HepG2 (cell line): ENCODE measurements at regions not wholly inside any gene's neighbourhood (a gene's known extent, or its start where the extent isn't known, plus 50 kb on each side); places are given as distances from the start of the nearest gene placed in this dataset.

Experiments
- ATAC-seq: fragments of 200-7000 bp; cut with Tn5 transposase; 3 replicates; pipeline ENCODE4 v1.9.1; 2020; ENCODE audit warnings: mild to moderate bottlenecking, moderate library complexity
- BruUV-seq: library from RNA; stranded (reverse); fragments of 400-500 nt; replicated peaks from 2 replicates; lab custom pipeline; 2021; lab: Mats Ljungman, UMichigan
- CTCF ChIA-PET: fragments of 300-600 bp; formaldehyde crosslinking; extraction: SDS; loops from one replicate; lab custom pipeline; 2021; ENCODE audit warnings: low total read pairs, inconsistent platforms, low intra/inter-chr PET ratio; lab: Yijun Ruan, JAX
- POLR2A ChIA-PET: fragments of 350-600 bp; sonication (Branson Sonifier 250); formaldehyde crosslinking; loops from one replicate; lab custom pipeline; 2020; ENCODE audit warnings: antibody characterized with exemption, inconsistent platforms; lab: Yijun Ruan, JAX
- DNase-seq: peaks from one replicate; pipeline ENCODE4 v3.0.0-alpha.2; 2015; ENCODE audit warnings: low spot score
- FAIRE-seq: peaks from 3 replicates; lab custom pipeline; 2011; peaks lifted over from hg19 to GRCh38; lab: Jason Lieb, UNC
- H2AFZ ChIP-seq: one replicate; pipeline ENCODE4 v1.6.1; 2011; ENCODE audit warnings: low read length, inconsistent platforms
- H3K27ac ChIP-seq: fragments of 300-600 bp; 3 replicates; pipeline ENCODE4 v1.8.0; 2011; ENCODE audit warnings: mixed run types, mild to moderate bottlenecking, mixed read lengths, low read length, inconsistent platforms; ENCODE audit not compliant: insufficient read depth; ENCODE audit errors: extremely low read length
- H3K27me3 ChIP-seq, 2 experiments: fragments of 200-600 bp in 1 of 2; 2 replicates in 1 of 2; 3 replicates in 1 of 2; pipeline versions ENCODE4 v1.6.0 to v1.8.0; 2011; ENCODE audit warnings: low read length in 2 of 2, mild to moderate bottlenecking in 2 of 2, moderate library complexity in 2 of 2, inconsistent platforms in 1 of 2; ENCODE audit not compliant: insufficient read depth in 2 of 2, control insufficient read depth in 1 of 2
- H3K36me3 ChIP-seq, 2 experiments: fragments of 200-600 bp in 1 of 2; replicated peaks in 1 of 2; 2 replicates in 1 of 2; 3 replicates in 1 of 2; pipeline versions ENCODE4 v1.5.1 to v1.8.0; 2011; ENCODE audit warnings: low read length in 2 of 2, inconsistent platforms in 1 of 2; ENCODE audit not compliant: insufficient read depth in 2 of 2, control insufficient read depth in 1 of 2
- H3K4me1 ChIP-seq: 2 replicates; pipeline ENCODE4 v1.5.1; 2012; ENCODE audit warnings: low read length, inconsistent platforms; ENCODE audit not compliant: insufficient read depth
- H3K4me2 ChIP-seq: 2 replicates; pipeline ENCODE4 v1.6.0; 2011; ENCODE audit warnings: low read depth, low read length, inconsistent platforms
- H3K4me3 ChIP-seq, 3 experiments: fragments of 200-600 bp in 1 of 3; sonication (generic), shearing (Covaris generic) in 1 of 3; replicated peaks in 1 of 3; 2 replicates each; pipeline ENCODE4 v1.5.1; 2011 to 2016; ENCODE audit warnings: low read length in 3 of 3, inconsistent platforms in 2 of 3, low read depth in 2 of 3, mild to moderate bottlenecking in 2 of 3, control low read depth in 1 of 3, mixed read lengths in 1 of 3; ENCODE audit not compliant: insufficient read depth in 1 of 3
- H3K79me2 ChIP-seq: one replicate; pipeline ENCODE4 v1.6.1; 2011; ENCODE audit warnings: low read length, inconsistent platforms; ENCODE audit not compliant: insufficient read depth
- H3K9ac ChIP-seq: 2 replicates; pipeline ENCODE4 v1.6.0; 2011; ENCODE audit warnings: mild to moderate bottlenecking, low read depth, low read length, inconsistent platforms; ENCODE audit not compliant: insufficient read depth
- H3K9me3 ChIP-seq: 2 replicates; pipeline ENCODE4 v1.5.1; 2012; ENCODE audit warnings: mild to moderate bottlenecking, low read length
- H4K20me1 ChIP-seq: 2 replicates; pipeline ENCODE4 v1.6.0; 2011; ENCODE audit warnings: inconsistent platforms, mild to moderate bottlenecking, low read length, moderate library complexity; ENCODE audit not compliant: insufficient read depth
- ASH2L ChIP-seq: fragments of 300-600, 200-600 bp; sonication (generic); IDR thresholded peaks from 2 replicates; pipeline ENCODE4 v1.7.0; 2017; ENCODE audit warnings: low read depth, mild to moderate bottlenecking, moderate library complexity, mixed read lengths, low read length; ENCODE audit not compliant: insufficient read length
- FOXK2 ChIP-seq: fragments of 450-650 bp; IDR thresholded peaks from 2 replicates; pipeline ENCODE4 v1.6.1; 2016
- FOXO1 ChIP-seq: sonication (generic); formaldehyde crosslinking; IDR thresholded peaks from 2 replicates; pipeline ENCODE4 v1.4.0; 2020; ENCODE audit warnings: missing genetic modification reagents
- KAT2B ChIP-seq: fragments of 150-350 bp; IDR thresholded peaks from 2 replicates; pipeline ENCODE4 v1.6.1; 2014; ENCODE audit warnings: low read depth, low read length, borderline replicate concordance
- MIER3 ChIP-seq: IDR thresholded peaks from 2 replicates; pipeline ENCODE4 v1.6.1; 2016; ENCODE audit warnings: missing compliant biosample characterization, borderline replicate concordance
- NBN ChIP-seq: fragments of 450-650 bp; conservative IDR thresholded peaks from 2 replicates; pipeline ENCODE4 v1.6.1; 2017
- SIN3A ChIP-seq: IDR thresholded peaks from 2 replicates; pipeline ENCODE4 v1.6.1; 2011; ENCODE audit warnings: low read depth, mild to moderate bottlenecking, control low read depth, low read length, borderline replicate concordance
- SRY ChIP-seq: sonication (generic); formaldehyde crosslinking; IDR thresholded peaks from 2 replicates; pipeline ENCODE4 v1.8.0; 2022; ENCODE audit warnings: mild to moderate bottlenecking, missing genetic modification reagents
- THAP7 ChIP-seq: sonication (generic); formaldehyde crosslinking; IDR thresholded peaks from 2 replicates; pipeline ENCODE4 v1.8.1; 2023; ENCODE audit warnings: mild to moderate bottlenecking, missing genetic modification reagents
- TP53 ChIP-seq: sonication (generic); formaldehyde crosslinking; conservative IDR thresholded peaks from 2 replicates; pipeline ENCODE4 v1.4.0; 2020; ENCODE audit warnings: missing genetic modification reagents
- XBP1 ChIP-seq: sonication (generic); formaldehyde crosslinking; IDR thresholded peaks from 2 replicates; pipeline ENCODE4 v1.5.0; 2020; ENCODE audit warnings: missing genetic modification reagents
- ZFP37 ChIP-seq: sonication (generic); formaldehyde crosslinking; IDR thresholded peaks from 2 replicates; pipeline ENCODE4 v1.4.0; 2020; ENCODE audit warnings: missing genetic modification reagents, borderline replicate concordance
- ZGPAT ChIP-seq: IDR thresholded peaks from 2 replicates; pipeline ENCODE4 v1.6.1; 2016; ENCODE audit warnings: mild to moderate bottlenecking
- ZNF232 ChIP-seq: sonication (generic); formaldehyde crosslinking; IDR thresholded peaks from 2 replicates; pipeline ENCODE4 v1.4.0; 2020; ENCODE audit warnings: missing genetic modification reagents, borderline replicate concordance
- ZNF275 ChIP-seq: sonication (generic); formaldehyde crosslinking; IDR thresholded peaks from 2 replicates; pipeline ENCODE4 v1.8.0; 2022; ENCODE audit warnings: missing genetic modification reagents, mild to moderate bottlenecking, inconsistent platforms, borderline replicate concordance
- ZNF281 ChIP-seq: sonication (generic); formaldehyde crosslinking; IDR thresholded peaks from 2 replicates; pipeline ENCODE4 v1.4.0; 2020; ENCODE audit warnings: missing genetic modification reagents, borderline replicate concordance
- ZNF557 ChIP-seq: sonication (generic); formaldehyde crosslinking; IDR thresholded peaks from 2 replicates; pipeline ENCODE4 v1.4.0; 2020; ENCODE audit warnings: missing genetic modification reagents
- ZNF713 ChIP-seq: sonication (generic); formaldehyde crosslinking; IDR thresholded peaks from 2 replicates; pipeline ENCODE4 v1.4.0; 2020; ENCODE audit warnings: mild to moderate bottlenecking, missing genetic modification reagents
- WGBS: methylation state at CpG from one replicate; pipeline ENCODE4 v1.1.6; 2017; ENCODE audit warnings: low lambda C conversion rate; 5-methylcytosine and 5-hydroxymethylcytosine counted together
- in situ Hi-C: cut with HindIII; loops from 2 replicates; pipeline ENCODE4 v1.10.0; 2017; ENCODE audit warnings: low pct_unique_long_range_greater_than_20kb; ENCODE audit not compliant: extremely low pct_ligation_motif_present
- intact Hi-C: fragments of 100-400 bp; cut with micrococcal nuclease; formaldehyde crosslinking; loops from one replicate; pipeline ENCODE4 v1.10.0; 2022; ENCODE audit not compliant: unreplicated experiment

- Histone ChIP-seq H3K9ac (no peak overlapping the region), H4K20me1 (no peaks in the 10 kb centered on the region), H2AFZ (no peak overlapping the region), H3K4me1 (no peaks in the 10 kb centered on the region), H3K27ac (no peak overlapping the region), H3K79me2 (no peaks in the 10 kb centered on the region), H3K4me3 (no peak overlapping the region), H3K36me3 (no peaks in the 10 kb centered on the region), H3K27me3 (no peaks in the 10 kb centered on the region; a peak in 1 of 5 replicates), H3K9me3 (no peaks in the 10 kb centered on the region), H3K4me2 (no peak overlapping the region)
- no peak for TF ChIP-seq KAT2B
- TF ChIP-seq ZNF281 (CRISPR knock-in tag) = no peak
- TF ChIP-seq FOXK2 = no peak
- TF ChIP-seq ZNF557 (CRISPR knock-in tag) = no peak
- TF ChIP-seq ZNF275 = no peak
- no peak for TF ChIP-seq ZFP37 (CRISPR knock-in tag)
- TF ChIP-seq ASH2L = no peak
- TF ChIP-seq FOXO1 (CRISPR knock-in tag) = no peak
- TF ChIP-seq NBN = no peak
- no peak for TF ChIP-seq ZGPAT (CRISPR knock-in tag)
- TF ChIP-seq SRY (CRISPR knock-in tag) = no peak
- TF ChIP-seq SIN3A = no peak
- no peak for TF ChIP-seq ZNF232 (CRISPR knock-in tag)
- no peak for TF ChIP-seq TP53 (CRISPR knock-in tag)
- no peak for TF ChIP-seq THAP7 (CRISPR knock-in tag)
- no peak for TF ChIP-seq MIER3
- TF ChIP-seq ZNF713 (CRISPR knock-in tag) = no peak
- no peak for TF ChIP-seq XBP1 (CRISPR knock-in tag)
- ChIA-PET POLR2A (no interaction called here), CTCF (no interaction called here)
- in situ Hi-C loops = no loop called here
- no peak for FAIRE-seq
- 79% methylated on average over 4 of the region's 4 CpGs for WGBS
- no peak for DNase-seq
- no TSS peak for BruUV-seq
- intact Hi-C loops = no loop called here
- no peak for ATAC-seq
Measured at GRCh38 chr12:68397566-68398158, 65.5 kb upstream of the MDM1 start.
